ENCODE measurements at regions not wholly inside any gene's neighbourhood (a gene's known extent, or its start where the extent isn't known, plus 50 kb on each side); places are given as distances from the start of the nearest gene placed in this dataset.
A peak's percentile ranks its signal among the peaks of the same experiment; 100 is the strongest.
"Not testable (repeated sequence)": the region's sequence is repeated elsewhere in the genome, so short reads cannot be mapped to it uniquely, and the experiment has no call there.

GRCh38 chr13:30535046-30535445, 69.3 kb upstream of the HMGB1 start:
- Histone ChIP-seq H3K27ac (no peak overlapping the region), H3K4me1 (no peaks in the 10 kb centered on the region), H3K4me3 (no peak overlapping the region), H3K36me3 (no peaks in the 10 kb centered on the region), H3K9me3 (no peaks in the 10 kb centered on the region), H3K27me3 (no peaks in the 10 kb centered on the region)
- DNase-seq (ENCODE audit: low spot score in 2 of 2), result no peak
- 54 to 55% methylated on average over 2 of the region's 2 CpGs for WGBS, 2 donors
- TF ChIP-seq POLR2A (IDR thresholded peaks at IDR 0.05), result no peak
- TF ChIP-seq, protein P1, sequence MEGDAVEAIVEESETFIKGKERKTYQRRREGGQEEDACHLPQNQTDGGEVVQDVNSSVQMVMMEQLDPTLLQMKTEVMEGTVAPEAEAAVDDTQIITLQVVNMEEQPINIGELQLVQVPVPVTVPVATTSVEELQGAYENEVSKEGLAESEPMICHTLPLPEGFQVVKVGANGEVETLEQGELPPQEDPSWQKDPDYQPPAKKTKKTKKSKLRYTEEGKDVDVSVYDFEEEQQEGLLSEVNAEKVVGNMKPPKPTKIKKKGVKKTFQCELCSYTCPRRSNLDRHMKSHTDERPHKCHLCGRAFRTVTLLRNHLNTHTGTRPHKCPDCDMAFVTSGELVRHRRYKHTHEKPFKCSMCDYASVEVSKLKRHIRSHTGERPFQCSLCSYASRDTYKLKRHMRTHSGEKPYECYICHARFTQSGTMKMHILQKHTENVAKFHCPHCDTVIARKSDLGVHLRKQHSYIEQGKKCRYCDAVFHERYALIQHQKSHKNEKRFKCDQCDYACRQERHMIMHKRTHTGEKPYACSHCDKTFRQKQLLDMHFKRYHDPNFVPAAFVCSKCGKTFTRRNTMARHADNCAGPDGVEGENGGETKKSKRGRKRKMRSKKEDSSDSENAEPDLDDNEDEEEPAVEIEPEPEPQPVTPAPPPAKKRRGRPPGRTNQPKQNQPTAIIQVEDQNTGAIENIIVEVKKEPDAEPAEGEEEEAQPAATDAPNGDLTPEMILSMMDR (IDR thresholded peaks at IDR 0.05), result no peak
- TF ChIP-seq EP300 (IDR thresholded peaks at IDR 0.05), result no peak

- Histone ChIP-seq H3K9me3 (no peaks in the 10 kb centered on the region), H3K27ac (no peak overlapping the region), H3K27me3 (no peaks in the 10 kb centered on the region), H3K4me1 (no peaks in the 10 kb centered on the region), H3K4me3 (no peak overlapping the region), H3K36me3 (no peaks in the 10 kb centered on the region)
- DNase-seq (ENCODE audit: low spot score in 2 of 2), result no peak
- WGBS, 2 donors, result 93 to 94% methylated on average over 2 of the region's 2 CpGs
- TF ChIP-seq EP300 (IDR thresholded peaks at IDR 0.05) (no peak), POLR2A (IDR thresholded peaks at IDR 0.05) (no peak)
Measured at GRCh38 chr13:30545320-30545719, 72.4 kb upstream of the USPL1 start.

GRCh38 chr13:30548046-30548445, 69.7 kb upstream of the USPL1 start:
- not testable (repeated sequence) for H3K4me3 ChIP-seq; H3K4me1 ChIP-seq; H3K36me3 ChIP-seq; H3K9me3 ChIP-seq; H3K27ac ChIP-seq; H3K27me3 ChIP-seq; DNase-seq (ENCODE audit: low spot score in 2 of 2)
- 50 to 58% methylated on average over 5 of the region's 5 CpGs for WGBS, 2 donors

- Histone ChIP-seq H3K27me3 (no peaks in the 10 kb centered on the region), H3K4me3 (no peak overlapping the region), H3K4me1 (no peaks in the 10 kb centered on the region), H3K9me3 (no peaks in the 10 kb centered on the region), H3K36me3 (no peaks in the 10 kb centered on the region), H3K27ac (no peak overlapping the region)
- TF ChIP-seq POLR2A (IDR thresholded peaks at IDR 0.05) (no peak), EP300 (IDR thresholded peaks at IDR 0.05) (no peak)
- TF ChIP-seq, protein P1 (IDR thresholded peaks at IDR 0.05), result peak in 1 of 5 experiments; percentile 18
- WGBS, 2 donors, result 72 to 73% methylated on average over 2 of the region's 2 CpGs
- no peak for DNase-seq (ENCODE audit: low spot score in 2 of 2)
Measured at GRCh38 chr13:30551189-30551588, 66.5 kb upstream of the USPL1 start.

DNA sequence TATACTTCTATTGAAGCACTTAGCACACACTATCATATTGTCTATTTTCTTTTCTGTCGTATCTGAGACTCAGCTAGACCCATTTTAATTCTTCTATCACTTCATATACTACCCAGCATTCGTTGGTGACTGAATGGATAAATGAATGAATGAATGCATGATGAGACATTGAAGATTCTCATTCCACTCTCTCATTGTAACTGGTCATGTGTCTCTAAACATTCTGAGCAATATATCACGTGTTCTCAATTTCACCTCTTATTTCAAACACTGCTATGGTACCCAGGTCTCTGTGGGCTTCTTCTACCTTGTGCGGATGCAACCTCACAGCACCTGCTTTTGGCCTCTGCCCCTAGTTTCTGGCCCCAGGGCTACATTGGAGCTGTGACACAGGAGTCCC, 65.2 kb upstream of the USPL1 start:
- Histone ChIP-seq H3K4me3 (no peak overlapping the region), H3K9me3 (no peaks in the 10 kb centered on the region), H3K27me3 (no peaks in the 10 kb centered on the region), H3K4me1 (no peaks in the 10 kb centered on the region), H3K36me3 (no peaks in the 10 kb centered on the region), H3K27ac (no peak overlapping the region)
- TF ChIP-seq, protein P1 (IDR thresholded peaks at IDR 0.05), result no peak
- no peak for TF ChIP-seq EP300 (IDR thresholded peaks at IDR 0.05)
- TF ChIP-seq POLR2A (IDR thresholded peaks at IDR 0.05), result no peak
- DNase-seq (ENCODE audit: low spot score in 2 of 2), result no peak
- WGBS, 2 donors, result 87 to 91% methylated on average over 4 of the region's 4 CpGs

DNA sequence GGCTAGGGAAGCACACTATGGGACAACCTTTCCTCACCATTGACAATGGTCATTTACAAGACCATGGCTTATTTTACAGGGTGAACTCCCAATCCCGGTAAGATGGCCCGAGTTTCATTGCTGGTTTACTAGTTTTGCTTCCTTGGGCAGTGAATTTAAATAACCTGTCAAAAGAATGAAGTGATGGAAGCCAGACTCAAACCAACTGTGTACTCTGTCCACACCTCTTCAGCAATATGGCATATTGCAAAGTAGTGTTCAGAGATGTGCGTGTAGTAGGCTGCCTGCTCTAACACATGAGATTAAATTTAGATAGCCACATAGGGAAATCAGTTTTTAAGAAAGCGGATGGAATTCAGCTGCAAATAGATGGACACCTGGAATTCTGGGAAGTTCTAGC, 58.4 kb upstream of the USPL1 start:
- DNase-seq (ENCODE audit: low spot score in 2 of 2), result no peak
- TF ChIP-seq, protein P1 (IDR thresholded peaks at IDR 0.05), result no peak
- TF ChIP-seq EP300 (IDR thresholded peaks at IDR 0.05) (no peak), POLR2A (IDR thresholded peaks at IDR 0.05) (no peak)
- H3K4me1 ChIP-seq, result no peaks in the 10 kb centered on the region

More for the DNA sequence above, 58.4 kb upstream of the USPL1 start:
- WGBS, 2 donors, result 94 to 95% methylated on average over 4 of the region's 4 CpGs
- no peak overlapping the region for H3K4me3 ChIP-seq
- H3K27ac ChIP-seq, result no peak overlapping the region
- H3K36me3 ChIP-seq, result no peaks in the 10 kb centered on the region
- no peaks in the 10 kb centered on the region for H3K27me3 ChIP-seq
- H3K9me3 ChIP-seq, result no peaks in the 10 kb centered on the region
